GM21447 (cell line): ENCODE measurements at regions not wholly inside any gene's neighbourhood (a gene's known extent, or its start where the extent isn't known, plus 50 kb on each side); places are given as distances from the start of the nearest gene placed in this dataset.
"Not testable (repeated sequence)": the region's sequence is repeated elsewhere in the genome, so short reads cannot be mapped to it uniquely, and the experiment has no call there.

Experiments used
- ATAC-seq: cut with Tn5 transposase; IDR thresholded peaks from one replicate; pipeline ENCODE4 v1.9.1; 2021; ENCODE audit not compliant: unreplicated experiment

DNA sequence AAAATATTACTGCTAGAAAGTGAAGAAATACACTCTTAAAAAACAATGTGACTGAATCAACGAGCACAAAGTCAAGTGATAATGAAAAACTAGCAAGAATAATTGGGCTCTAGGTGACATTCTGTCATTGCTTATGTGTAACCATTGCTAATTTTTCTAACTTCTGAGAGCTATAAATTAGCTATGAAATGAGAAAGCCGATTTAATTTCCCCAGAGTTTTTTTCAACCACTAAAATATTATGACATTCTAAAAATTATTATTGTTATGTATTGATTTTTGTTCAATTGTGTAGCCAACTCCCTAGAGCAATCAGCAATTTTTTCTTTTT is 458.6 kb upstream of the ATXN8OS start:
- no peak for ATAC-seq

DNA sequence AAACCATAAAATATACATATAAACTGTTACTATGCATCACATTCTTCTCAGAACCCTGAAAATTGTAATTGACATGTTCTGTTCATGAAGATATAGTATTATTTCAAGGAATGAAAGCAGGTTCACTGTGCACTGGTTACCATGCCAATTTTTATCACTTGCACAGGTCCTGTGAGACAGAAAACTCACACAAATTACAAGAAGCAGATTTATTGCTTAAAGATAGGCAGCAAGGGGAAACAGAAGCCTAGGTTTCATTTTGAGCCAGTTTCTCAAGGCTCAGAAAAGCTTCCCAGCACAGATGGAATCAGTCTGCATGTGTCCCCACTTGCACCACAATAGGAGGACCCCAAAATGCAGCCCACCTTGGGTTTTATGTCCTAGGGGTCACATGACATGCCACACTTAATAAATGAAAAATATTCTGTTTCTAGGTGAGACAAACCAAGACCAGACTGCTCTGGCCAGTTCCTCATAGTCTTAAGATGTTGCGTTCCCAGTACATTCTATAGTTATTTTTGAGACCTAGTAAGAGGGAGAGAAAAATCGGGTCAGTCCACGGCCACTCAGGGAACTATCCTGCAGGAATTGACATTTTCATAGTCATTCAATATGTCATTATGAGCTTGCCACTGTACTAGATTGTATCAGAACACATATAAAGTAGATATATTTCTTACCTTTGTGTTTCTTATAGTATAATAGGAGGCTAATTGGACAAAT is 459.1 kb upstream of the ATXN8OS start:
- no peak for ATAC-seq

DNA sequence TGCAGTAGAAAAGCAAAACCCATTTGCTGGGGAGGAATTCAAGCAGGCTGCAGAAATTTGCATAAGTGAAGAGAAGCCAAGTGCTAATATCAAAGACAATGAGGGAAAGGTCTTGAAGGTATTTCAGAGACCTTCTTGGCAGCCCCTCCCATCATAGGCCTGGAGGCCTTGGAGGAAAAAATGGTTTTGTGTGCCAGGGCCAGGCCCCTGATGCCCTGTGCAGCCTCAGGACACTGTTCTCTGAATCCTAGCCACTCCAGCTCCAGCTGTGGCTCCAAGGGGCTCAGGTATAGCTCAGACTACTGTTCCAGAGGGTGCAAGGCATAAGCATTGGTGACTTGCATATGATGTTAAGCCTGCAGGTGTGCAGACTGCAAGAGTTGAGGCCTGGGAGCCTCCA is 463.2 kb upstream of the ATXN8OS start:
- ATAC-seq: no peak

DNA sequence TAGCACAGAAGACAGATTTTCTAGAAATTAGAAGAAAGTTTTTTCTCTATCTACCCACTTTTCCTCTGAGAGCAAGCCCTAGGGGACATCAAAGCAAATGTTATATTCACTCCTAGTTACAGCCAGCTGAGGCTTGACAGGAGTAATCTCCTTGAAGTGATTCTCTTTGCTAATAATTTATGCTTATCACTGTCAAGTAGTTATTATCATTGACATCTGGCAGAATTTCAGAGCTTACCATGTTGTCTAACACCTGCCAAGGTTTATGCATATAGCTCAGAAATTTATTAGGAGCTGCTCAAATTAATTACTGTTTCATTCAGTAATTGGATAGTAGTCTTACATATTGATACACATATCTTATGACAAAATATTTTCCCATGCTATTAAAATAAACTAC is 465.9 kb upstream of the ATXN8OS start:
- no peak for ATAC-seq

DNA sequence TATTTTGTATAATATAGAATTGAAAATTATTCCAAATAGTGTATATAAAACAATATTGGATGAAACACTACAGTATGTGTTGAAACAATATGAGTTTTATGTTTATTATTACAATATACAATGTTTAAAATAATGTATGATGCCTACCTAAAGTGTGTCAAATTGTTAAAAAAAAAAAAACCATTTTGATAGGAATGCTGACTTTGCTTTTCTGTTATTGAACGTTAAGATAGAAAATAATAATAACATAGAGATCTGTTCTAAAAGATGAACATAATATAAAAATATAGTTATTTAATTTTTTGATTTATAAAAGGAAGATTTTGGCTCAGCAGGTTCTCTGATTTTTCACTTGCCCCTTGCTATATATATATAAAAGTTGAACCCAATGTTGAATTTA is 474.6 kb upstream of the ATXN8OS start:
- no peak for ATAC-seq

DNA sequence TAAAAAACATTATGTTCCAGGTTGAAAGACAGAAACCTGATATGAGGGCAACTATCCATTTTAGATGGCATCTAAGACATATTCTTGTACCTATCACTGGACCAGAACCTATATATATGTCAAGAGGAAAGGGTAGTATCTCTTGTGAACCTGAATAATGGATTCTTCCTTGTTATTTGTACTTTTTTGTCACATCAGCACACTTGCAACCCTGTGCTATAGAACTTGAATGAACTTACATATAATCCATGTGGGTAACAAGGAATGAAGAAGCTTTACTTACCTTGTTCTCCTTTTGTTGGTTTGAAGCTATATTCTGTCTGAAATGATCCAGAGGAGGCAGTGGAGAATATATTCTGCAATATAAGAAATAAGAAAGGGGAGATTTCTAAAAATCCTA is 483.7 kb upstream of the ATXN8OS start:
- ATAC-seq: no peak

DNA sequence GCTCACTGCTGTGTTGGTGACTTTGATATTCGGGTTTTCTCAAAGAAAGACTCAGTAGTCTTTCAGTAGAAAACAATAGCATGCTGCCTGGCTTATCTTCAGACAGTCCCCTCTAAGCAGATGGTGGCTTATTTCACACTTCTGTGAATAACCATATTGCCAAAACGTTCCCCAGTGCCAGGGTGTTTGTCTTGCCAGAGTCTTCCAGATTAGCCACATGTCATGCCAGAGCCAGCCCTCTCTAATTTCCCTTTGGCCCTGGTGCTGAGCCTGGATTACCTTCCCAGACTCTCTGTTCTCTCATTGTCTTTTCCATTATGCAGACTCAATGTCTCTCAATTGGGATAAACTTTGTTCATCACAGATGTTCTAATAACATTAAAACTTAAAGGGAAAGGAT is 488.0 kb upstream of the ATXN8OS start:
- no peak for ATAC-seq

DNA sequence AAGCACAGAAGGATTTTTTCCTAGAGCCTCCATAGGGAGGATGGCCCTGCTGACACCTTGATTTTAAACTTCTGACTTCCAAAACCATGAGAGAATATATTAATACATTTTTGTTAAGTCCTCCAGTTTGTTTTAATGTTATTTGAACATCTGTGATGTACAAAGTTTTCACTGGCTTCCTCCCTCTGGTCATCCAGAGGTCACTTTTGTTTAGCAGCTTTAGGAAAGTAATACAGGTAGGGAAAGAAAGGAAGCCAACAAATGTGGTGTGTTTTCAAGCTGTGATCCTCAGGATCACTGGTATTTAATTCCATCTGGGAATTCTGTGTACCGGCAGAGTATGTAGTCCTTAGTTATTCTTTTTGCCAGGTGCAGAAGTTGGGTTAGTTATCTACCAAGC is 488.8 kb upstream of the ATXN8OS start:
- no peak for ATAC-seq

DNA sequence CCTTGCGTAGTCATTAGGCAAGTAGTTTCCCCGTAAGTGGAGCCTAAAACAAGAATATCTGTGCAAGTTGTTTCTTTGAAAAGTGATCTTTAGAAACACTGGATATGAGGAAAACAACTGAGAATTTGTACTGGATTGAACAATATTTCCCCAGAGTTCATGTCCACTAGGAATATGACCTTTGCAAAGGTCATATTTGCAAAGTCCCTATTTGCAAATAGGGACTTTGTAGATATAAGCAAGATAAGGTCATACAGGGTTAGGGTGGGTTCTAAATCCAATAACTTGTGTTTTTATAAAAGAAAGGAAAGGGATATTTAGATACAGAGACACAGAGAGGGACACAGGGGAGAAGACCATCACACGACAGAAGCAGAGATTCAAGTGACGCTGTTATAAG is 489.2 kb upstream of the ATXN8OS start:
- ATAC-seq: no peak

DNA sequence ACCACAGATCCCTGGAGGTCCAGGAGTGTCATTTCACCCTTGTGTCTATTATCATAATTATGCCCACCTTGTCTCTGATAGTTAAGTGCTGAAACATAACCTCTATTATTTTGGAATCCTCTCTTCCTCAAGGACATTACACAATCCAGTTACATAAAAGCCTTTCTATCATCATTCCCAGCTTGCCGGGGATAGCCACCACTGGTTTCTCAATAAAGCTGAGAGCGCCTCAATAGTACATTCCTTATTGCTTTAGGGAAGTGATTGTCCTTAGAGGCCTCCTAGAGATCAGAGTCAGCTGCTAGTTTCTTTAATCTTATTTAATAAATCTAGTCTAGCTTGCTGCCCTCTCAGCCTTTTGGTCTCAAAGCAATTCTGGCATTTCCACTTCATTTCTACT is 490.0 kb upstream of the ATXN8OS start:
- no peak for ATAC-seq

DNA sequence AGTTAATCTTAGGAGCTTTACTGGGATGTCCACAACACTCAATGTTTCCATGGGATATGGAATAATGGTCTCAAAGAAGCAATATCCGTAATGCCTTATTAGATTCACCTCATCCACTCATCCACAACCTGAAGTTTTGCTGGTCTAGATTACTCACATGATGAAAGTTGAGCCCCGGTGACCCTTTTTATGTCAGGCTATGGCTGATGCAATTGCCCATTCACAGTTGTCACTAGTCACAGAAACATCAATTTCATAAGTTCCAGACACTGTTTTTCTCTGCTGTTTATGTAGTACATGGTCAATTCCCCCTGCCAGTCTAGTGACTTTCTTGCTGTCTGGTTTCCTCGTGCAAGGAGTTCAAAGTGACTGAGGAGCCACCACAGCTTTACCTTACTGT is 491.2 kb upstream of the ATXN8OS start:
- ATAC-seq: no peak

DNA sequence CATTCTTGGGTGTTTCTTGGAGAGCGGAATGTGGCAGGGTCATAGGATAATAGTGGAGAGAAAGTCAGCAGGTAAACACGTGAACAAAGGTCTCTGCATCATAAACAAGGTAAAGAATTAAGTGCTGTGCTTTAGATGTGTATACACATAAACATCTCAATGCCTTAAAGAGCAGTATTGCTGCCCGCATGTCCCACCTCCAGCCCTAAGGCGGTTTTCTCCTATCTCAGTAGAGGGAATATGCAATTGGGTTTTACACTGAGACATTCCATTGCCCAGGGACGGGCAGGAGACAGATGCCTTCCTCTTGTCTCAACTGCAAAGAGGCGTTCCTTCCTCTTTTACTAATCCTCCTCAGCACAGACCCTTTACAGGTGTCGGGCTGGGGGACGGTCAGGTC is 492.6 kb upstream of the ATXN8OS start:
- not testable (repeated sequence) for ATAC-seq

DNA sequence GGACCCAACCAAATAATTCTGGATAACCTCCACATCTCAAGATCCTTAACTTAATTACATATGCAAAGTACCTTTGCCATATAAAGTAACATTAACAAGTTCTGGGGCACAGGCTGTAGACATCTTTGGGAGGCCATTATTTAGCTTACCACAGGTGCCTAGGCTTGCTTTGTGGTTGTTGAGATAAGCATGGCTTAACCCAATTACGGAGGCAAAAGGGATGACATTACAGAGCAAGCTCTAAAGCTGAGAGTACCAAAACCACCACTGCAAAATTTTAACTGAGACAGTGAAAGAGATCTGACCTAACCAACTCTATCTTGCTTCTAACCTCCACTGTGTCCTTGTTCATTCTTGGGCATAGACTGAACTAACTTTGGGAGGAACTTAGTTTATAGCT is 502.9 kb upstream of the ATXN8OS start:
- no peak for ATAC-seq

DNA sequence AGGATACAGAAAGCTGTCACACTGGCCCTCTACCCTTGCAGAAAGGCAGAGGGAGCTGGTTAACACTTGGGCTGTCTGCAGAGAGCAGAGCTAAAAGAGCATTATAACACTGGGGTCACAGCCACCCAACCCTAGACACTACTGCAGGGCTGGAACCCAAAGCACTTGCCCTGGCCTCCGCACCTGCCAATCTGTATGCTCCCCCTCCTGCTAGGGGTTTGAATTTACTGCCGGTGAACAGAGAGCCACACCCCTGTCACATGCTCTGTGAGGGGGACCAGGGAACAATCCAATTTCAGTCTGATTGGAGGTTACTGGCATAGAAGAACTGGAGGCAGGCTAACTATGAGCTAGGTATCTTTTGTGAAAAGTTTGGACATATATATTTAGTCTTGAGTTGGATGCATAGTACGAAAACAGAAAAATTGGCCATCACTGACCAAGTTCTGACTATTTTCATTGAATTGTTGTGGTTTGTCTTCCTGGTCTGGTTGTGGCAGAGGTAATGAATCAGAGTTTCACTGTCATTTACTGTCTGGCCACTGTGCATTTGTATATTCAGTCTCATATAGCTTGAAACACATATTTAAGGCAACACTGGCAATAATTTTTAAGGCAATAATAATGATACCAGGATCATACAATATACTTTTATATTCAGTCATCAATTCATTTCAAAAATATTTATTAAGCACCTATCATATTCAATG is 504.3 kb upstream of the ATXN8OS start:
- no peak for ATAC-seq

DNA sequence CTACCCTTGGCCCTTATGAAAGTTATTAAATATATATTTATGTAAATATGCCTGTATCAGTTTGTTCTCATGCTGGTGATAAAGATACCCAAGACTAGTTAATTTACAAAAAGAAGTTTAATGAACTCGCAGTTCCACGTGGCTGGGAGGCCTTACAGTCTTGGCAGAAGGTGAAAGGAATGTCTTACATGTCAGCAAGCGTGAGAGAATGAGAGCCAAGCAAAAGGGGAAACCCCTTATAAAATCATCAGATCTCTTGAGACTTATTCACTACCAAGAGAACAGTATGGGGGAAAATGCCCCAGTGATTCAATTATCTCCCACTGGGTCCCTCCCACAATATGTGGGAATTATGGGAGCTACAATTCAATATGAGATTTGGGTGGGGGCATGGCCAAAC is 506.0 kb upstream of the ATXN8OS start:
- ATAC-seq: no peak

DNA sequence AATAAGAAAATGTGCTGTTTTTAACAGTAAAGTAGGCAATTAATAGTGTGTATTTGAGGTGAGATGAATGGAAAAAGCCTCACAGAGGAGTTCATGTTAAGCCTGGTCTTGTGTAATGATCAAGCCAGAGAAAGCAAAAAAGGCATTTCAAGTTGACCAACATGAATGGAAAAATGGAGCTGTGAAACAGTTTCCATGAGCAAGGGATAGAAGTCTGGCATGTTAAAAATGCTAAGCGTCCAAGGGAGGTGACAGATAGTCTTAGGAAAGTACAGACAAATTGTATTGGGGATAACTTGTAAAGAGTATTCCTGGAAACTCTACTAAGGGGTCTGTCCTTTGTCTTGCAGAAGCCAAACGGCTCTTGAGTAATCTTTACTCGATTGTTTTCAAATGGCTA is 506.8 kb upstream of the ATXN8OS start:
- ATAC-seq: no peak

DNA sequence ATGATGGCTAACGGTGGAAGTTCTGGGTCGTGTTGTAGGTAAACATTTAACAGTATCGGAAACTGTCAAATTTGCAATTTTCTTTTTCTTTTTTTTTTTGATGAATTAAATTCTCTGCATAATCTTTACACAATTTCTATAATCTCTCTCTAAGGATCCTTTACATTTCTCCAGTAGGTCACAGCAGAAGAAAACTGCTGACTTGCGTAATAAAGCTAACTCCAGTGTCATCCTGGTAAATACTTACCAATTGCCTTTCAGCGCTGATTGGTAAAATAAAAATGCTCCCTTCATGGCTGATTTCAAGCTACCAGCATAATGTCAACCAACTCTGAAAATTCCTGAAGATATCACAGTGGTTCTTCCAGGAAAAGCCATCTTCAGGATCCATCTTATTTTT is 510.5 kb upstream of the ATXN8OS start:
- ATAC-seq: no peak

DNA sequence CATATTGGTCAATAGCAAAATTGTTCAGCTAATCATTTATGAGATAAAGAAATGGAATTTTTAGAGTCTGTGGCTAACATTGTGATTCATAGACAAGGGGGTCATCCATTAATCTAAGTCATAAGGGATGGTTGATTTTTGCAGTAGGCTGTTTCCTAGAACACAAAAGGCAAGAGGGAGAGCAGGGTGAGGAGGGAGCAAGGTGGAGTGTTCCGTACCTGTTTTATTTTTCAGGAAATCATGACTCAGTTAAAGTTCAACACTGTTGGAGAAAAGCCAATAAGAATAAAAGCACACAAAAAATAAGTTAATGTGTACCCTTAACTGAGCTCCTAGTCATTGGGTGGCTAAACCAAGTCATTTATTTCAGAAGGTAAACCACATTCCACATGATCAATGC is 512.4 kb upstream of the ATXN8OS start:
- ATAC-seq: no peak

DNA sequence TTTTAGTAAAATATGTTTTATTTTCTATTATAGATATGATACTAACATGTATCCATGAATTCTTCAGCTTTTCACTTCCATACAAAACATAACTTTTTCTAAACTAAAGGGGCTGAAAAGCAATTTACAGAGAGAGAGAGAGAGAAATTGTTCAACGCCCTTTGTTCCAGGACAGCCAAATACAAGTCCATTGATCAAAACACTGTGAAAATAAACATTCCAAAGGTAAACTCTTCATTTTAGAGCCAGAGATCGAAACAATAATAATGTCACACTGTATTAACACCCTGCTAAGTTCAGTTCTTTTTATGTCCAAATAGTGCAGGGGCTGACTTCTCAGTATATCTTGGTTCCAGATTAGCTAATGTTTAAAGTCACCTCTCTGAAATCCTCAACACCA is 516.2 kb upstream of the ATXN8OS start:
- ATAC-seq: no peak

DNA sequence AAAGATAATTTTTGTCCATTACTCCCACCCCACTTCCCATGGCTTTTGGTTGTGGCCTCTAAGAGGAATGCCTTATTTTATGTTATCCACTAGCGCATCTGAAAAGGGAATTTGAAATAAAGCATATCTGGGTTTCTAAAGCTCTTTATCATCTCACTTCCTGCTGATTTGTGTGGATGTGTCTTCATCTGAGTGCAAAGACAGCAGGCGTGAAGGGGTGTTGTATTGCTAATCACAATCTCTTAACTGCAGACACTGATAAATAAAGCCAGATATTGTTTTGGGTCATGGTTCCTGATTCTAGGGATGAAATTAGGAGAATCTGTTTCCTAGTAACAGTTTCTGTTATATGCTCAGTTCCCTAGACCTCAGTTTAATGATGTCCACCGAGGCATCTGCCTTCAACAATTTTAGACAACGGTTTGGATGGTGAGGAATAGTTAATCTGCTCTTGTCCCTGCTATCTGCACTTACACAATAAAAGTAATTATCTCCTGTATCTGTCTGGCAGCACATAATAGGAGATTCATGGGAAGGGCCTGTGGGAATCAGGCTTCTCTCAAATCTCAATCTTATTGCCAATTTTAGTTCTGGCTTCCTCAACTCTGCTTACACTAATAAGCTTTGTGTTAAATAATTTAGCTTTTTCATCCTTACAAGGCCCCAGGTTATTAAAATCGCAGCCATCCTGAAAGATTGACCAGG is 517.9 kb upstream of the ATXN8OS start:
- no peak for ATAC-seq

DNA sequence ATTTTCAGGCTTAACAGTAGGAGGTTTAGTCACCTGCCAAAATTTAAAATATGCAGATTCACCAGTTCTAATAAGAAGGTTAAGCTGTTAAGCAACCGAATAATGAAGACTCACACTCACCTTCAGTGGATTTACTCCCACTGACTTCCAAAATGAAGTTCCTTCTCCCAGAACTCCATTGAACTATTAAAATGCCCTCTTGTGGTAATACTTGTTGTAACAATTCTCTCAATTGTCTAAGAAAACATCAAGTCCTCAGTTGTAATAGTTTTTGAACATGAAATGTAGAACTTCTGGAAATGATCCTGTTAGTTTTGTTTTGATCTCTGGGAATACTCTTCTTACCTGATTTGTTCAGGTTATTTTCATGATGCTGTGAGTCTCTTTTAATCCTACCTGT is 522.0 kb upstream of the ATXN8OS start:
- no peak for ATAC-seq

DNA sequence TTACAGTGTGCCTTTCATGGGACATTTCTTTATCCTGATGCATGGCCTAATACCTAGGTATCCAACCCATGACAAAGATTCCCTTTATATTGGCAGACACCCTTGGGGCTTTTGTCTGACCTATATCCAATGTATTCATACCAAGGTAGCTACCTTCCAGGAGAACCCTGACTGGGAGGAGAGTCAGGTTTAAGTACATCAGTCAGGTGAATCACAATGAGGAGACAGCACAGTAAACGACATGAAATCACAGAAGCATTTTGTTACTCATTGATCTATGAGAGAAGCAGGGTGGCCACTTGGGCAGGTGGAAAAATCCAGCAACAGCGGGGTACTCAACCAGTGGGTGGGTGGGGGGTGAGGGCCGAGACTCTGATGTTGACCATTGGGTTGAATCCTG is 527.4 kb upstream of the ATXN8OS start:
- ATAC-seq: no peak
